ENCODE measurements at regions not wholly inside any gene's neighbourhood (a gene's known extent, or its start where the extent isn't known, plus 50 kb on each side); places are given as distances from the start of the nearest gene placed in this dataset.

- no peak for FAIRE-seq
- no peak for DNase-seq (ENCODE audit: extremely low spot score, insufficient read length, low read depth)
Measured at GRCh38 chrX:137101273-137101990, 67.6 kb upstream of the GPR101 start.

Data from GM18507 (cell line).